HG02938 (cell line): ENCODE measurements at regions not wholly inside any gene's neighbourhood (a gene's known extent, or its start where the extent isn't known, plus 50 kb on each side); places are given as distances from the start of the nearest gene placed in this dataset.

Experiments
- ATAC-seq: cut with Tn5 transposase; IDR thresholded peaks from one replicate; pipeline ENCODE4 v1.9.1; 2021; ENCODE audit warnings: mild to moderate bottlenecking, moderate library complexity; ENCODE audit not compliant: unreplicated experiment

- no peak for ATAC-seq
Observed at GRCh38 chr9:82604947-82605656, 457.8 kb downstream of the RASEF start.

DNA sequence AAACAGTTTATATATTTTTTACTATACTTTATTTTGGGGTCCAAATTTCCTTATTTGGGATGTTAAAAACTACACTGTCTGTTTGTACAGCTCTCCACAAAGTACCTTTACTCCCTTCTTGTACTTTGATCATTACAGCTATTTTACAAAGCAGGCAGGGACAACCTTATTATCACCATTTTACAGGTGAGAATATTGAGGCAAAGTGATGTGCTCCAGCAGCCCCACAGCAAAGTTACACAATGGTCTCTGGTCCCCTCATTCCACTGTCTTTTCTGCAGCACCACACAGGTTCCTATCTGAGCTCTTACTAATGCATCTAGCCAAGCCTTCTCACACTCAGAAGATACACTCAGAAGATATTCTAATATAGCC lies 457.3 kb downstream of the RASEF start:
- ATAC-seq = no peak

DNA sequence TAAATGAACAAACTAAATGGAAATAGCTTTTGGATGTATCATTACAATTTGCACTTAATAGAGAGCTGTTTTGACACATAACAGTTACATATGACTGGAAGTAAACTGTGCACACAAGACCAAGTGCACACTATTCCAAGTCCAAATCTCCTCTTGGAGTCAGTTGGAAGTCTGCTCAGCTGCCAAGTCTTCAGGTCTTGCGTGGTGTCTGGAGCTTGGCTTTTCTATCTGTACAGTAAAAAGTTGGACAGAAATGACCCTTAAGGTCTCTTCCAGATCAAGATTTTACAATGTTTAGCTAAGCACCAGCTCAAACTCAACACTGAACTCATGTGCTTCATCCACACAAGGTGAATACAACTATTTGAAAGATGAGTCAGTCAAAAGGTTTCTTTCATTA lies 456.9 kb downstream of the RASEF start:
- no peak for ATAC-seq

- ATAC-seq = no peak
Observed at GRCh38 chr9:82606492-82607382, 456.2 kb downstream of the RASEF start.

GRCh38 chr9:82608487-82608886 lies 454.5 kb downstream of the RASEF start:
- ATAC-seq = no peak

GRCh38 chr9:82612942-82613341 lies 450.0 kb downstream of the RASEF start:
- no peak for ATAC-seq

DNA sequence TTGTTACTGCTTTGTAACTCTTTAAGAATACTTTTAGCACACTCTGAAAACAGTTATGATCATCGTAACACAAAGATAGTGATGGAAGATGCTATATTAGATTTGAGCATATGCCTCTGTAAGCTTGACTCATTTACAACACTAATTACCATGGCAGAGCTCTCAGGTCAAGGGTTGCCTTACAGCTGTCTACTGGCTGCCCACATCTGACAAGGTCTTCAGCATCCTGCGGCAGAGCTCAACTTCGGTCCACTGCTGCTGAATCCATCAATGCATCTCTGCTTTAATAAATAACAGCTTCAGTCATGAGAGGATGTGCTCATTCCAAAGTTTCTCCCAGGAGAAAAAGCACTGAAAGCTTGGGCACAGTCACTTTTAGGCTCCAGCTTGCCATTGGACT lies 449.4 kb downstream of the RASEF start:
- ATAC-seq = no peak

- no peak for ATAC-seq
Observed at GRCh38 chr9:82616545-82616944, 446.4 kb downstream of the RASEF start.

GRCh38 chr9:82621447-82621846 lies 441.5 kb downstream of the RASEF start:
- no peak for ATAC-seq

DNA sequence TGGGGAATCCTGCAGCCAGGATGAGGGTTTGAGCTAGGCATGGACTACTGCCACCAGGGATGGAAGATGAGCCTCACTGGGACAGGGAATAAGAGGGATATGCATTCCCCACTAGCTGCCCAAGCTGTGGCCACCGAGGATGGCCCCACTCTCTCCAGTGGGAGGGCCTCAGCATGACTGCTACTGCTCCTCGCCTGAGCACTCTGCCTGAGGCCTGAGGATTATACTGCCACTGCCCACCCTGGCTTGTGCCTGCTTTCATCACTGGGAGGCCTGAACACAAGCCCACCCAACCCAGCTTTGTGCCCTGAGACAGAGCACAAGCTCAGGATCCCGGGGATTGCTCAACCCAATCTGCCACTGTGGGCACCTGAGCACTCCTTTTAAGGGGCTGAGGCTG lies 425.6 kb downstream of the RASEF start:
- no peak for ATAC-seq

DNA sequence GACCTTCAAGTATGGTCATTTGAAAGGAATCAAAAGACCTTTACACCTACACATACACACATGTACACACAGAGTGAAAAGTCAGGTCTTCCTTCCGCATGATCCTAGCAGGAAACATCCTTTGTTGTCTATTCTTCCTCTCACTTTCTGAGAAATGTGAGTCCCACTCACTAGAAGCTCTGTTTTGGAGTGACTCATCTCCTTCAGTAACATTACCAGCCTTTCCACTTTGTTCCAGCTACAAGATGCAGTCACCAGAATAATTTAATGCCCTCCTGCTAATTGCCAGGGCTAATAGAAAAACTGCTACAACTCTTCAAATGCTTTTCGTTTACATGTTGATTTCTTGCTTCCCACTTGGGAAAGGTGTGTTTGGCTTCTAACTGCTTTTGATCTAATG lies 417.3 kb downstream of the RASEF start:
- ATAC-seq = no peak

DNA sequence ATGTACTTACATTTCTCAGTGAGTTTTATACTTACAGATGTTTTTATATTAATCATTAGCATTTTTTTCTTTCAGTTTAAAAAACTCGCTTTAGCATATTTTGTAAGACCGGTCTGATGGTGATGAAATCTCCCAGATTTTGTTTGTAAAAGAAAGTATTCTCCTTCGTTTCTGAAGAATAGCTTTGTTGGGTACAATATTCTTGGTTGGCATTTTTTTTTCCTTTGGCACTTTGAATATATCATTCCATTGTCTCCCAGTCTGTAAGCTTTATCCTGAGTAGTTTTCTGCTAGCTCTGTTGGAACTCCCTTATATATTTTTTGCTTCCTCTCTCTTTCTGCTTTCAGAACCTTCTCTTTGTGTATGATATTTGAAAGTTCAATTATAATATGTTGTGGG lies 412.6 kb downstream of the RASEF start:
- no peak for ATAC-seq

DNA sequence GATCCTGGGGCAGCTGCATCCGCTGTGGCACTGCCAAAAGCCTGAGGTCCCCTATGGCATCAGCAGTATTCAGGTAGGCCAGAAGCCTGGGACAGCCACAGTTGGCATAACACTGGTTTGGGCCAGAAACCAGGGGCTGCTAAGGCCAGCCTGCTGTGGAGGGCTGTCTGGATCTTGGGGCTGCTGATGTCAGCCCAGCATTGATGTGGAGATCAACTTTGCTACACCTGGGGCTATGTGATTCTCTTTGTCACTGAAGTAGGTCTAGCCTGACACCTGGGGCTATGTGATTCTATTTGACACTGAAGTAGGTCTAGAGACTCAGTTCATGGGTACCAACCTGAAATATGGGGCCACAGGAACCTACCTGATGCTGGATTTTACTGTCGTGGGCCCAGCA lies 411.5 kb downstream of the RASEF start:
- ATAC-seq = no peak

- no peak for ATAC-seq
Observed at GRCh38 chr9:82665324-82665723, 397.6 kb downstream of the RASEF start.

DNA sequence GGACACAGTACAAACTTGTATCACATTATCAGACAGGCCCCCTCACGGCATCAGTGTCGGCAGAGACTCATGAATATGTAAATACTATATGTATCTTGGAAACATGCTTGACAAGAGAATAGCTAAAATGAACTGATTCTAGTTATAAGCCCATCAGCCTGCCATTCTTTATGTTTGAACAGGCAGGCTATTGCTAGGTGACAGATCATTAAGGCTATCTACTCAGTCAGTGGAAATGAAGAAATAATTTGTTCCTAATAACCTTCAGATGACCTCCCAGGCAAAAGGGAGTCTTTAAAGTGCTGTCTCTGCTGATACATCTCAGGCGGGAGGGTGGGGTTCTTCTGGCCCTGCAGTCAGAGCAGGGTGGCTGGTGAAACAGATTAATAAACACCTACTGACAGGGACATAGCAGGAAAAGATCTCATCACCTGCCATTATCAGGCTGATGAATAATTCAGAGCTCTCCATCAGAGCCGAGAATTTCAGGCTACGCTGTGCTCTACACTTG lies 394.2 kb downstream of the RASEF start:
- ATAC-seq = no peak

DNA sequence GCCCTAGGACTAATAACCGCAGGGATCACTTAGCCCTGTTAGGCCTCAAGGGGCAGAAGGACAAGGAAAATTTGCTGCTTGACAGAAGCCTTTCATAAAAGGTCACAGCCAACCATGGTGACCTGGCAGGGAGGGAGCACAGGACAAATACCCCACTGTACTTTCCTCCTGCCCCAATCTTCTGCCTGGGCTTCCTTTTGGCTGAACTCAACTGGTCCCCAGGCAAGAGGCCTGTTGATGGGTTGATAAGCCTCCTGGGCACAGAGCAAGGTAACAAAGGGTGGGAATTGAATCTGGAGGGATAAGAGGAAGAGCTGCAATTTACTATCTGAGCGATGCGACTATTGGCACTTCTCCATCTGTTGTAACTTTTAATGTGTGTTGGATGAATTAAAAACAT lies 392.9 kb downstream of the RASEF start:
- ATAC-seq = no peak

- no peak for ATAC-seq
Observed at GRCh38 chr9:82670726-82671125, 392.2 kb downstream of the RASEF start.

DNA sequence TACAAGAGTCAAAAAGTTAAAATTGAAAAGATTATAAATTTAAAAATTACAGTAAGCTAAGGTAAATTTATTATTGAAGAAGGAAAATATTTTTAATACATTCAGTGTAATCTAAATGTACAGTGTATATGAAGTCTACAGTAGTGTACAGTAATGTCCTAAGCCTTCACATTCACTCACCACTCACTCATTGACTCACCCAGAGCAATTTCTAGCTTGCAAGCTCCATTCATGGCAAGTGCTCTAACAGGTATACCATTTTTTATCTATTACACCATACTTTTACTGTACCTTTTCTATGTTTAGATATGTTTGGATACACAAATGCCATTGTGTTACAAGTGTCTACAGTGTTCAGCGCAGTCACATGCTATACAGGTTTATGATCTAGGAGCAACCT lies 389.7 kb downstream of the RASEF start:
- no peak for ATAC-seq

GRCh38 chr9:82673919-82674318 lies 389.0 kb downstream of the RASEF start:
- ATAC-seq = no peak

DNA sequence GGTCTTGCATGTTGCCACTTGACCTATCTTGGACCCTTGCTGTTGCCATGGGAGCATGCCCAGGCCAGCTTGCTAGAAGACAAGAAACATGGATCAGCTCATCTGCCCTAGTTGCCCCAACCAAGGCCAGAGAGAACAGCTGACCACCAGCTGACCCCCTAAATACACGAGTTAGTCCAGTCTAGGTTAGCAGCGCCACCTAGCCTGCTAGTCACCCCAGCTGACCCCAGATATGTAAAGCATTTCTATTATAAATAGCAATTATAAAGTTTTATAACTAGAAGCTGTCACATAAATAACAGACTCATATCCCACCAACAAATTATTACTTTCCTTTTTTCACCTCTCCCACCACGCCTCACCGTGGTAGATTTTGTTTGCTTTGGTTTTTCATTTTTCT lies 387.8 kb downstream of the RASEF start:
- ATAC-seq = no peak

- no peak for ATAC-seq
Observed at GRCh38 chr9:82675605-82676004, 387.3 kb downstream of the RASEF start.

DNA sequence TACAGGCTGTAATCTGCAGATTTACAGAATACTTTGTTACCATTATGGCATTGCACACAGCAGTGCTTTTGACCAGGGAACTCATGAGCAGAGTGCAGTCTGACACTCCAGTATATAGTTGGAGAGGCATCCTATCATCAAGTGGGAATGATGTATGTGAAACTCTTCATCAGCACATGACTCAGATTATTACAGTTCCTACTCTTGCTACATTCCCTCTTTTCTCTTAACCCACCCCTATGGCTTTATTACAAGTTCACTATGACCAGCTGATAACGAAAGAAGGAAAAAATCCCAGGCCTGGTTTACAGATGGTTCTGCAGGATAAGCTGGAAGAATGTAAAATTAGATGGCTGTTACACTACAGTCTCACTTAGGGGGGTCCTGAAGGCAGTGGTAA lies 385.9 kb downstream of the RASEF start:
- no peak for ATAC-seq
